ENCODE measurements at regions not wholly inside any gene's neighbourhood (a gene's known extent, or its start where the extent isn't known, plus 50 kb on each side); places are given as distances from the start of the nearest gene placed in this dataset.

- H3K79me2 ChIP-seq (ENCODE audit: insufficient read depth, low read length): no peaks in the 10 kb centered on the region
- H3K27ac ChIP-seq (ENCODE audit: low read depth, low read length): no peak overlapping the region
- H3K4me2 ChIP-seq (ENCODE audit: low read depth, low read length, poor library complexity, severe bottlenecking): no peak overlapping the region
- H4K20me1 ChIP-seq (ENCODE audit: low read depth, low read length): no peaks in the 10 kb centered on the region
- H3K4me3 ChIP-seq (ENCODE audit: insufficient read depth, low read length, poor library complexity, severe bottlenecking): no peak overlapping the region
- no peak overlapping the region for H2AFZ ChIP-seq (ENCODE audit: low read depth, low read length, severe bottlenecking)
- no peaks in the 10 kb centered on the region for H3K36me3 ChIP-seq (ENCODE audit: low read length)
- H3K27me3 ChIP-seq (ENCODE audit: low read length): no peaks in the 10 kb centered on the region
- H3K9me3 ChIP-seq (ENCODE audit: insufficient read depth, low read length): no peaks in the 10 kb centered on the region
- TF ChIP-seq CTCF (IDR thresholded peaks at IDR 0.05; ENCODE audit: insufficient read depth, low read length, poor library complexity, severe bottlenecking): no peak
- TF ChIP-seq EZH2phosphoT487 (conservative IDR thresholded peaks at IDR 0.05; ENCODE audit: low read length): no peak
- H3K9me2 ChIP-seq (replicated peaks; ENCODE audit: insufficient read depth, low read length): no peaks in the 10 kb centered on the region
- no peak overlapping the region for H3K9ac ChIP-seq (ENCODE audit: low read length)
- no peaks in the 10 kb centered on the region for H3F3A ChIP-seq (ENCODE audit: insufficient read depth)
These were observed 309.0 kb downstream of the RPRM start for GRCh38 chr2:153169609-153170008.

DNA sequence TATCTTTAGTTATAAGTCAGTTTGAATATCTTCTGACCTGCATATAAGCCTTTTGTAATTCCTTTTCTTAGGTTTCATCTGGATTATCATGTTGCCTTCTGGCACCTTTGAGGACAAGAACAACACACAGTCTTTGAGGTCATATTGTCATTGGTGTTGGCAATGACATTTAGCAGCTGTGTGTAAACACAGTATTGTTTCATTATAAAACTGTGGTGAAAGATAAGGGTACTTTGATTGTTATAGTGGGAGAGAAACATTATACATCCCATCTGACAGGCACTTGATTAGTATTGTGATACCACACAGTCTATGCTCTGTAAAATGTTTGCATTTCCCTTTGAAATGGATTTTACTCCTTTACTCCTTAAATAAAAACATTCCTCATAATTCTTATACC is 313.5 kb downstream of the RPRM start:
- no peak overlapping the region for H3K4me2 ChIP-seq (ENCODE audit: low read depth, low read length, poor library complexity, severe bottlenecking)
- no peaks in the 10 kb centered on the region for H3K9me2 ChIP-seq (replicated peaks; ENCODE audit: insufficient read depth, low read length)
- H3K36me3 ChIP-seq (ENCODE audit: low read length): no peaks in the 10 kb centered on the region
- no peaks in the 10 kb centered on the region for H4K20me1 ChIP-seq (ENCODE audit: low read depth, low read length)
- H3K79me2 ChIP-seq (ENCODE audit: insufficient read depth, low read length): no peaks in the 10 kb centered on the region
- no peak for TF ChIP-seq CTCF (IDR thresholded peaks at IDR 0.05; ENCODE audit: insufficient read depth, low read length, poor library complexity, severe bottlenecking)
- no peak for TF ChIP-seq EZH2phosphoT487 (conservative IDR thresholded peaks at IDR 0.05; ENCODE audit: low read length)
- no peaks in the 10 kb centered on the region for H3F3A ChIP-seq (ENCODE audit: insufficient read depth)
- no peak overlapping the region for H3K4me3 ChIP-seq (ENCODE audit: insufficient read depth, low read length, poor library complexity, severe bottlenecking)
- no peak overlapping the region for H2AFZ ChIP-seq (ENCODE audit: low read depth, low read length, severe bottlenecking)
- no peaks in the 10 kb centered on the region for H3K27me3 ChIP-seq (ENCODE audit: low read length)
- no peak overlapping the region for H3K27ac ChIP-seq (ENCODE audit: low read depth, low read length)
- no peak overlapping the region for H3K9ac ChIP-seq (ENCODE audit: low read length)
- H3K9me3 ChIP-seq (ENCODE audit: insufficient read depth, low read length): no peaks in the 10 kb centered on the region

GRCh38 chr2:153163055-153163454 is 315.5 kb downstream of the RPRM start:
- no peak overlapping the region for H2AFZ ChIP-seq (ENCODE audit: low read depth, low read length, severe bottlenecking)

More at GRCh38 chr2:153163055-153163454, 315.5 kb downstream of the RPRM start:
- Histone ChIP-seq H3K4me2 (ENCODE audit: low read depth, low read length, poor library complexity, severe bottlenecking) (no peak overlapping the region), H3F3A (ENCODE audit: insufficient read depth) (no peaks in the 10 kb centered on the region), H3K9me3 (ENCODE audit: insufficient read depth, low read length) (no peaks in the 10 kb centered on the region), H3K9me2 (replicated peaks; ENCODE audit: insufficient read depth, low read length) (no peaks in the 10 kb centered on the region), H3K27ac (ENCODE audit: low read depth, low read length) (no peak overlapping the region), H3K4me3 (ENCODE audit: insufficient read depth, low read length, poor library complexity, severe bottlenecking) (no peak overlapping the region), H3K9ac (ENCODE audit: low read length) (no peak overlapping the region), H3K79me2 (ENCODE audit: insufficient read depth, low read length) (no peaks in the 10 kb centered on the region), H3K27me3 (ENCODE audit: low read length) (no peaks in the 10 kb centered on the region), H4K20me1 (ENCODE audit: low read depth, low read length) (no peaks in the 10 kb centered on the region), H3K36me3 (ENCODE audit: low read length) (no peaks in the 10 kb centered on the region)
- peak; percentile 23 for TF ChIP-seq CTCF (IDR thresholded peaks at IDR 0.05; ENCODE audit: insufficient read depth, low read length, poor library complexity, severe bottlenecking)
- TF ChIP-seq EZH2phosphoT487 (conservative IDR thresholded peaks at IDR 0.05; ENCODE audit: low read length): no peak

Measured in SU-DHL-6 (cell line).